ENCODE measurements at regions not wholly inside any gene's neighbourhood (a gene's known extent, or its start where the extent isn't known, plus 50 kb on each side); places are given as distances from the start of the nearest gene placed in this dataset.

- H3K36me3 ChIP-seq (ENCODE audit: insufficient read depth in 1 of 2, low read depth in 1 of 2) = no peaks in the 10 kb centered on the region
- H3K9me3 ChIP-seq = no peaks in the 10 kb centered on the region
- H3K27me3 ChIP-seq (ENCODE audit: insufficient read depth in 3 of 3, low read length in 2 of 3) = no peaks in the 10 kb centered on the region
- ATAC-seq = peak in 2 of 4 donors; percentile 43 to 63
- TF ChIP-seq CTCF (IDR thresholded peaks at IDR 0.05) = peak; percentile 31
- no peak for DNase-seq
- intact Hi-C loops (cut with DNase I) = loop anchor here (5.0 kb wide), 1 partner anchor 829 kb away; no protein-coding TSS in a partner anchor
- no peak overlapping the region for H3K27ac ChIP-seq
- no peaks in the 10 kb centered on the region for H3K4me1 ChIP-seq
- 19 to 29% (median 21%) methylated on average over 2 of the region's 2 CpGs for WGBS, 3 donors
- no peak overlapping the region for H3K4me3 ChIP-seq
Measured at GRCh38 chr10:85548034-85548433, 818.6 kb downstream of the GRID1 start.

Data from psoas muscle (tissue), 7 donors.